HepG2 (cell line): ENCODE measurements at regions not wholly inside any gene's neighbourhood (a gene's known extent, or its start where the extent isn't known, plus 50 kb on each side); places are given as distances from the start of the nearest gene placed in this dataset.

Source experiments
- ATAC-seq: fragments of 200-7000 bp; cut with Tn5 transposase; 3 replicates; pipeline ENCODE4 v1.9.1; 2020; ENCODE audit warnings: mild to moderate bottlenecking, moderate library complexity
- BruUV-seq: library from RNA; stranded (reverse); fragments of 400-500 nt; replicated peaks from 2 replicates; lab custom pipeline; 2021; lab: Mats Ljungman, UMichigan
- CTCF ChIA-PET: fragments of 300-600 bp; formaldehyde crosslinking; extraction: SDS; loops from one replicate; lab custom pipeline; 2021; ENCODE audit warnings: low total read pairs, inconsistent platforms, low intra/inter-chr PET ratio; lab: Yijun Ruan, JAX
- POLR2A ChIA-PET: fragments of 350-600 bp; sonication (Branson Sonifier 250); formaldehyde crosslinking; loops from one replicate; lab custom pipeline; 2020; ENCODE audit warnings: antibody characterized with exemption, inconsistent platforms; lab: Yijun Ruan, JAX
- DNase-seq: peaks from one replicate; pipeline ENCODE4 v3.0.0-alpha.2; 2015; ENCODE audit warnings: low spot score
- FAIRE-seq: peaks from 3 replicates; lab custom pipeline; 2011; peaks lifted over from hg19 to GRCh38; lab: Jason Lieb, UNC
- H2AFZ ChIP-seq: one replicate; pipeline ENCODE4 v1.6.1; 2011; ENCODE audit warnings: low read length, inconsistent platforms
- H3K27ac ChIP-seq: fragments of 300-600 bp; 3 replicates; pipeline ENCODE4 v1.8.0; 2011; ENCODE audit warnings: mixed run types, mild to moderate bottlenecking, mixed read lengths, low read length, inconsistent platforms; ENCODE audit not compliant: insufficient read depth; ENCODE audit errors: extremely low read length
- H3K27me3 ChIP-seq, 2 experiments: fragments of 200-600 bp in 1 of 2; 2 replicates in 1 of 2; 3 replicates in 1 of 2; pipeline versions ENCODE4 v1.6.0 to v1.8.0; 2011; ENCODE audit warnings: low read length in 2 of 2, mild to moderate bottlenecking in 2 of 2, moderate library complexity in 2 of 2, inconsistent platforms in 1 of 2; ENCODE audit not compliant: insufficient read depth in 2 of 2, control insufficient read depth in 1 of 2
- H3K36me3 ChIP-seq, 2 experiments: fragments of 200-600 bp in 1 of 2; replicated peaks in 1 of 2; 2 replicates in 1 of 2; 3 replicates in 1 of 2; pipeline versions ENCODE4 v1.5.1 to v1.8.0; 2011; ENCODE audit warnings: low read length in 2 of 2, inconsistent platforms in 1 of 2; ENCODE audit not compliant: insufficient read depth in 2 of 2, control insufficient read depth in 1 of 2
- H3K4me1 ChIP-seq: 2 replicates; pipeline ENCODE4 v1.5.1; 2012; ENCODE audit warnings: low read length, inconsistent platforms; ENCODE audit not compliant: insufficient read depth
- H3K4me2 ChIP-seq: 2 replicates; pipeline ENCODE4 v1.6.0; 2011; ENCODE audit warnings: low read depth, low read length, inconsistent platforms
- H3K4me3 ChIP-seq, 3 experiments: fragments of 200-600 bp in 1 of 3; sonication (generic), shearing (Covaris generic) in 1 of 3; replicated peaks in 1 of 3; 2 replicates each; pipeline ENCODE4 v1.5.1; 2011 to 2016; ENCODE audit warnings: low read length in 3 of 3, inconsistent platforms in 2 of 3, low read depth in 2 of 3, mild to moderate bottlenecking in 2 of 3, control low read depth in 1 of 3, mixed read lengths in 1 of 3; ENCODE audit not compliant: insufficient read depth in 1 of 3
- H3K79me2 ChIP-seq: one replicate; pipeline ENCODE4 v1.6.1; 2011; ENCODE audit warnings: low read length, inconsistent platforms; ENCODE audit not compliant: insufficient read depth
- H3K9ac ChIP-seq: 2 replicates; pipeline ENCODE4 v1.6.0; 2011; ENCODE audit warnings: mild to moderate bottlenecking, low read depth, low read length, inconsistent platforms; ENCODE audit not compliant: insufficient read depth
- H3K9me3 ChIP-seq: 2 replicates; pipeline ENCODE4 v1.5.1; 2012; ENCODE audit warnings: mild to moderate bottlenecking, low read length
- H4K20me1 ChIP-seq: 2 replicates; pipeline ENCODE4 v1.6.0; 2011; ENCODE audit warnings: inconsistent platforms, mild to moderate bottlenecking, low read length, moderate library complexity; ENCODE audit not compliant: insufficient read depth
- KDM6A ChIP-seq: IDR thresholded peaks from 2 replicates; pipeline ENCODE4 v1.6.1; 2016; ENCODE audit warnings: low read depth
- RELA ChIP-seq: sonication (generic); formaldehyde crosslinking; IDR thresholded peaks from 2 replicates; pipeline ENCODE4 v1.4.0; 2020; ENCODE audit warnings: missing genetic modification reagents
- STAG1 ChIP-seq: sonication (generic); formaldehyde crosslinking; IDR thresholded peaks from 2 replicates; pipeline ENCODE4 v1.4.0; 2020; ENCODE audit warnings: missing genetic modification reagents
- TEAD3 ChIP-seq: optimal IDR thresholded peaks from 2 replicates; pipeline ENCODE3; 2016; ENCODE audit warnings: borderline replicate concordance
- ZBTB2 ChIP-seq: sonication (generic); formaldehyde crosslinking; IDR thresholded peaks from 2 replicates; pipeline ENCODE4 v1.8.0; 2022; ENCODE audit warnings: low read depth, missing genetic modification reagents
- ZNF274 ChIP-seq: sonication (generic); formaldehyde crosslinking; IDR thresholded peaks from 2 replicates; pipeline ENCODE4 v1.5.1; 2020; ENCODE audit warnings: mild to moderate bottlenecking, missing genetic modification reagents
- ZNF44 ChIP-seq: sonication (generic); formaldehyde crosslinking; IDR thresholded peaks from 2 replicates; pipeline ENCODE4 v1.5.1; 2020; ENCODE audit warnings: mild to moderate bottlenecking, missing genetic modification reagents
- ZNF761 ChIP-seq: sonication (generic); formaldehyde crosslinking; conservative IDR thresholded peaks from 2 replicates; pipeline ENCODE4 v1.4.0; 2020; ENCODE audit warnings: mild to moderate bottlenecking, missing genetic modification reagents
- ZNF790 ChIP-seq: sonication (generic); formaldehyde crosslinking; IDR thresholded peaks from 2 replicates; pipeline ENCODE4 v1.8.0; 2022; ENCODE audit warnings: missing genetic modification reagents, mild to moderate bottlenecking, borderline replicate concordance
- WGBS: methylation state at CpG from one replicate; pipeline ENCODE4 v1.1.6; 2017; ENCODE audit warnings: low lambda C conversion rate; 5-methylcytosine and 5-hydroxymethylcytosine counted together
- in situ Hi-C: cut with HindIII; loops from 2 replicates; pipeline ENCODE4 v1.10.0; 2017; ENCODE audit warnings: low pct_unique_long_range_greater_than_20kb; ENCODE audit not compliant: extremely low pct_ligation_motif_present
- intact Hi-C: fragments of 100-400 bp; cut with micrococcal nuclease; formaldehyde crosslinking; loops from one replicate; pipeline ENCODE4 v1.10.0; 2022; ENCODE audit not compliant: unreplicated experiment
- TF ChIP-seq, protein P1 (sequence below): sonication (generic); formaldehyde crosslinking; IDR thresholded peaks from 2 replicates; pipeline ENCODE4 v1.5.0; 2020; ENCODE audit warnings: mild to moderate bottlenecking, missing genetic modification reagents, moderate library complexity

GRCh38 chr6:159639721-159640120 lies 53.3 kb downstream of the SOD2 start:
- no peak overlapping the region for H2AFZ ChIP-seq
- no peaks in the 10 kb centered on the region for H3K4me1 ChIP-seq
- intact Hi-C loops (no loop called here), in situ Hi-C loops (no loop called here)
- DNase-seq (no peak), FAIRE-seq (no peak), ATAC-seq (no peak)
- BruUV-seq: no TSS peak
- H3K36me3 ChIP-seq: no peaks in the 10 kb centered on the region
- H3K9me3 ChIP-seq: no peaks in the 10 kb centered on the region
- WGBS: 13% methylated on average over 3 of the region's 3 CpGs
- H3K4me3 ChIP-seq: no peak overlapping the region
- H3K27me3 ChIP-seq: 0 out of 5 replicates have a peak, but pooled peaks cover 0 to 2% of the 10 kb centered on the region in 2 experiments
- no peak overlapping the region for H3K9ac ChIP-seq
- no peaks in the 10 kb centered on the region for H4K20me1 ChIP-seq
- CTCF ChIA-PET: no interaction called here
- no peak overlapping the region for H3K4me2 ChIP-seq
- H3K27ac ChIP-seq: no peak overlapping the region
- H3K79me2 ChIP-seq: no peaks in the 10 kb centered on the region
- POLR2A ChIA-PET: no interaction called here
- TF ChIP-seq KDM6A (CRISPR knock-in tag) (no peak), ZNF44 (CRISPR knock-in tag) (no peak), RELA (CRISPR knock-in tag) (no peak), ZNF274 (no peak), ZNF761 (CRISPR knock-in tag) (no peak)

DNA sequence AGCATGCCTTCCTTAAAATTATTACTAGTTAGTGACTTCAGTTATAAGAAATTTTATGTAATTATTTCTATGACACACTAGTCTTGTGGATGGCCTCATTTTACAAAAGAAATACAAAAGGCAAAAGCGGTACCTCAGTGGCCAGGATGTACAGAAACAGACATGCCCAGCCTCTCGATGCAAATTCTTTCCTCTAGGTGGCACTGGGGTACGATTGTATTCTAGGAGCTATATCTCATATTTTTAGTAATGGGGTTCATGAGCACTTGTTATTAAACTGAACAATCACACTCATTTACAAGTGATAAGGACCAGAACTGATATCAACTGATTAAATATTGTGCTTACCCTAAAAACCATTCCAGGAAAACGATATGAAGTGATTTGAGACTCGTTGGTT lies 59.8 kb downstream of the SOD2 start:
- WGBS: 51% methylated on average over 5 of the region's 5 CpGs
- ChIA-PET CTCF (no interaction called here), POLR2A (no interaction called here)
- DNase-seq (peak; percentile 39), FAIRE-seq (peak; percentile 77), ATAC-seq (peak; percentile 77)
- Histone ChIP-seq H3K27me3 (no peaks in the 10 kb centered on the region; a peak in 1 of 5 replicates), H3K79me2 (no peaks in the 10 kb centered on the region), H2AFZ (no peak overlapping the region), H4K20me1 (no peaks in the 10 kb centered on the region), H3K4me1 (no peaks in the 10 kb centered on the region), H3K4me3 (no peak overlapping the region), H3K9me3 (no peaks in the 10 kb centered on the region), H3K9ac (no peak overlapping the region), H3K4me2 (no peak overlapping the region), H3K36me3 (no peaks in the 10 kb centered on the region), H3K27ac (no peak overlapping the region)
- BruUV-seq: no TSS peak
- TF ChIP-seq ZNF790 (CRISPR knock-in tag) (no peak), ZBTB2 (CRISPR knock-in tag) (no peak), TEAD3 (peak; percentile 99), STAG1 (CRISPR knock-in tag) (0 out of 2 replicates have a peak, but pooled peaks have one; percentile 23)
- TF ChIP-seq, protein P1, sequence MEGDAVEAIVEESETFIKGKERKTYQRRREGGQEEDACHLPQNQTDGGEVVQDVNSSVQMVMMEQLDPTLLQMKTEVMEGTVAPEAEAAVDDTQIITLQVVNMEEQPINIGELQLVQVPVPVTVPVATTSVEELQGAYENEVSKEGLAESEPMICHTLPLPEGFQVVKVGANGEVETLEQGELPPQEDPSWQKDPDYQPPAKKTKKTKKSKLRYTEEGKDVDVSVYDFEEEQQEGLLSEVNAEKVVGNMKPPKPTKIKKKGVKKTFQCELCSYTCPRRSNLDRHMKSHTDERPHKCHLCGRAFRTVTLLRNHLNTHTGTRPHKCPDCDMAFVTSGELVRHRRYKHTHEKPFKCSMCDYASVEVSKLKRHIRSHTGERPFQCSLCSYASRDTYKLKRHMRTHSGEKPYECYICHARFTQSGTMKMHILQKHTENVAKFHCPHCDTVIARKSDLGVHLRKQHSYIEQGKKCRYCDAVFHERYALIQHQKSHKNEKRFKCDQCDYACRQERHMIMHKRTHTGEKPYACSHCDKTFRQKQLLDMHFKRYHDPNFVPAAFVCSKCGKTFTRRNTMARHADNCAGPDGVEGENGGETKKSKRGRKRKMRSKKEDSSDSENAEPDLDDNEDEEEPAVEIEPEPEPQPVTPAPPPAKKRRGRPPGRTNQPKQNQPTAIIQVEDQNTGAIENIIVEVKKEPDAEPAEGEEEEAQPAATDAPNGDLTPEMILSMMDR (CRISPR knock-in tag): peak; percentile 56
- in situ Hi-C loops (no loop called here), intact Hi-C loops (no loop called here)
